HG02759 (cell line): ENCODE measurements at regions not wholly inside any gene's neighbourhood (a gene's known extent, or its start where the extent isn't known, plus 50 kb on each side); places are given as distances from the start of the nearest gene placed in this dataset.
"Not testable (repeated sequence)": the region's sequence is repeated elsewhere in the genome, so short reads cannot be mapped to it uniquely, and the experiment has no call there.

ENCODE experiments used
- ATAC-seq: cut with Tn5 transposase; IDR thresholded peaks from one replicate; pipeline ENCODE4 v1.9.1; 2021; ENCODE audit warnings: mild to moderate bottlenecking, moderate library complexity; ENCODE audit not compliant: unreplicated experiment

- no peak for ATAC-seq
These were observed 477.0 kb downstream of the PCNX1 start for GRCh38 chr14:71384007-71384845.

- ATAC-seq = no peak
These were observed 480.5 kb downstream of the PCNX1 start for GRCh38 chr14:71387753-71388152.

- ATAC-seq = no peak
These were observed 481.1 kb downstream of the PCNX1 start for GRCh38 chr14:71388336-71388735.

- ATAC-seq = no peak
These were observed 481.6 kb downstream of the PCNX1 start for GRCh38 chr14:71388862-71389261.

- no peak for ATAC-seq
These were observed 487.1 kb downstream of the PCNX1 start for GRCh38 chr14:71394386-71394785.

- ATAC-seq = no peak
These were observed 487.9 kb downstream of the PCNX1 start for GRCh38 chr14:71395151-71395604.

- no peak for ATAC-seq
These were observed 488.4 kb downstream of the PCNX1 start for GRCh38 chr14:71395636-71396035.

GRCh38 chr14:71396050-71396677 is 488.9 kb downstream of the PCNX1 start:
- ATAC-seq = no peak

GRCh38 chr14:71397371-71397770 is 490.1 kb downstream of the PCNX1 start:
- ATAC-seq = no peak

GRCh38 chr14:71398450-71398849 is 491.2 kb downstream of the PCNX1 start:
- ATAC-seq = no peak

GRCh38 chr14:71399057-71399487 is 491.8 kb downstream of the PCNX1 start:
- peak; percentile 77 for ATAC-seq

- ATAC-seq = no peak
These were observed 493.6 kb downstream of the PCNX1 start for GRCh38 chr14:71400871-71401321.

GRCh38 chr14:71402415-71402814 is 495.2 kb downstream of the PCNX1 start:
- not testable (repeated sequence) for ATAC-seq

GRCh38 chr14:71403656-71404055 is 496.4 kb downstream of the PCNX1 start:
- ATAC-seq = peak; percentile 58

- no peak for ATAC-seq
These were observed 498.4 kb downstream of the PCNX1 start for GRCh38 chr14:71405676-71406075.

GRCh38 chr14:71408362-71409030 is 501.2 kb downstream of the PCNX1 start:
- ATAC-seq = no peak

GRCh38 chr14:71410578-71411284 is 503.5 kb downstream of the PCNX1 start:
- no peak for ATAC-seq

- ATAC-seq = no peak
These were observed 504.0 kb downstream of the PCNX1 start for GRCh38 chr14:71411285-71411595.

GRCh38 chr14:71411738-71412137 is 504.5 kb downstream of the PCNX1 start:
- no peak for ATAC-seq

- ATAC-seq = no peak
These were observed 507.6 kb downstream of the PCNX1 start for GRCh38 chr14:71414631-71415403.

- ATAC-seq = no peak
These were observed 508.1 kb downstream of the PCNX1 start for GRCh38 chr14:71415404-71415690.
